Nephron (organoid): ENCODE measurements at regions not wholly inside any gene's neighbourhood (a gene's known extent, or its start where the extent isn't known, plus 50 kb on each side); places are given as distances from the start of the nearest gene placed in this dataset.

Experiments
- H3K27ac Mint-ChIP-seq, 3 experiments: 2 replicates each; pipeline ENCODE4 v1.8.0; 2020; ENCODE audit warnings: mixed read lengths in 3 of 3, mild to moderate bottlenecking in 2 of 3, moderate library complexity in 1 of 3
- H3K27me3 Mint-ChIP-seq: 2 replicates; pipeline ENCODE4 v1.8.0; 2021; ENCODE audit warnings: low read depth, mild to moderate bottlenecking, moderate library complexity, mixed read lengths
- H3K36me3 Mint-ChIP-seq: 2 replicates; pipeline ENCODE4 v1.8.0; 2020; ENCODE audit warnings: low read depth, mixed read lengths
- H3K4me1 Mint-ChIP-seq: 2 replicates; pipeline ENCODE4 v1.8.0; 2020; ENCODE audit warnings: mixed read lengths
- H3K4me3 Mint-ChIP-seq, 3 experiments: 2 replicates each; pipeline ENCODE4 v1.8.0; 2020; ENCODE audit warnings: mild to moderate bottlenecking in 3 of 3, mixed read lengths in 3 of 3, moderate library complexity in 2 of 3
- H3K9me3 Mint-ChIP-seq: 2 replicates; pipeline ENCODE4 v1.8.0; 2020; ENCODE audit warnings: mixed read lengths
- TF ChIP-seq, protein P1 (sequence below), 3 experiments: fragments of 200-600 bp; sonication (generic); IDR thresholded peaks; one replicate each; pipeline ENCODE4 v1.5.0; 2021; ENCODE audit warnings: antibody characterized with exemption in 3 of 3; ENCODE audit not compliant: unreplicated experiment in 3 of 3

DNA sequence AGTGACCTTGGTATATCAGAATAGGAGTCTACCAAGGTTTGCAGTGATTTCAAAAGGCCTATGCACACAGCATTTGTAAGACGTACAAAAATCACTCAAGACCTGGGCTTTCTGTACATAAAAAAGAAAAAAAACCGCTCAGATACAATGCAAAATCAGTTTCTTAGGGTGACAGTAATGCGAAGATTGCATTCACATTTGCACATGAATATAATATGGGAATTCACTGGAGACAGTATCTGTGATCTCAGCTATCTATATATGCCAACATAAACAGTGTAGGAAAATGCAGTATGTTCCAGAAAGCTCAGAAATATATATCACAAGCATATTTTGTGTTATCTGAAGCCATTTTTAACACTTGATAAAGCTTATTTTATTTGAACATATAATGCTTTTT, 176.4 kb upstream of the MYOCD start:
- TF ChIP-seq, protein P1, sequence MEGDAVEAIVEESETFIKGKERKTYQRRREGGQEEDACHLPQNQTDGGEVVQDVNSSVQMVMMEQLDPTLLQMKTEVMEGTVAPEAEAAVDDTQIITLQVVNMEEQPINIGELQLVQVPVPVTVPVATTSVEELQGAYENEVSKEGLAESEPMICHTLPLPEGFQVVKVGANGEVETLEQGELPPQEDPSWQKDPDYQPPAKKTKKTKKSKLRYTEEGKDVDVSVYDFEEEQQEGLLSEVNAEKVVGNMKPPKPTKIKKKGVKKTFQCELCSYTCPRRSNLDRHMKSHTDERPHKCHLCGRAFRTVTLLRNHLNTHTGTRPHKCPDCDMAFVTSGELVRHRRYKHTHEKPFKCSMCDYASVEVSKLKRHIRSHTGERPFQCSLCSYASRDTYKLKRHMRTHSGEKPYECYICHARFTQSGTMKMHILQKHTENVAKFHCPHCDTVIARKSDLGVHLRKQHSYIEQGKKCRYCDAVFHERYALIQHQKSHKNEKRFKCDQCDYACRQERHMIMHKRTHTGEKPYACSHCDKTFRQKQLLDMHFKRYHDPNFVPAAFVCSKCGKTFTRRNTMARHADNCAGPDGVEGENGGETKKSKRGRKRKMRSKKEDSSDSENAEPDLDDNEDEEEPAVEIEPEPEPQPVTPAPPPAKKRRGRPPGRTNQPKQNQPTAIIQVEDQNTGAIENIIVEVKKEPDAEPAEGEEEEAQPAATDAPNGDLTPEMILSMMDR (IDR thresholded peaks at IDR 0.05; ENCODE audit: unreplicated experiment in 3 of 3) = no peak
- Mint-ChIP-seq H3K9me3 (no peaks in the 10 kb centered on the region), H3K4me3 (no peak overlapping the region), H3K36me3 (no peaks in the 10 kb centered on the region), H3K27ac (no peak overlapping the region), H3K4me1 (peaks cover 14% of the 10 kb centered on the region), H3K27me3 (no peaks in the 10 kb centered on the region)

DNA sequence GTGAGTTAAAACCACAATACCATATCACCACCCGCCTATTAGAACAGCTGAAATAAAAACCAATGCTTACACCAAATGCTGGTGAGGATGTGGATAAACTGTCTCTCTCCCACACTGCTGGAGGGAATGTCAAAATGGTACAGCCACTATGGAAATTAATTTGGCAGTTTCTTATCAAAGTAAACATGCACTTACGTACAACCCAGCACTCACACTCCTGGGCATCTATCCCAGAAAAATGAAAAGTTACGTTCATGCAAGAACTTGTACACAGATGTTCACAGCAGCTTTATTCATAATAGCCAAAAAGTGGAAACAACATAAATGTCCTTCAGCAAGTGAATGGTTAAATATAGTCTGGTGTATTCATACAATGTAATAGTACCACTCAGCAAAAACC, 173.2 kb upstream of the MYOCD start:
- Mint-ChIP-seq H3K9me3 (no peaks in the 10 kb centered on the region), H3K27me3 (no peaks in the 10 kb centered on the region), H3K27ac (no peak overlapping the region), H3K36me3 (no peaks in the 10 kb centered on the region), H3K4me1 (peaks cover 14% of the 10 kb centered on the region), H3K4me3 (no peak overlapping the region)
- TF ChIP-seq, protein P1 (IDR thresholded peaks at IDR 0.05; ENCODE audit: unreplicated experiment in 3 of 3) = no peak

DNA sequence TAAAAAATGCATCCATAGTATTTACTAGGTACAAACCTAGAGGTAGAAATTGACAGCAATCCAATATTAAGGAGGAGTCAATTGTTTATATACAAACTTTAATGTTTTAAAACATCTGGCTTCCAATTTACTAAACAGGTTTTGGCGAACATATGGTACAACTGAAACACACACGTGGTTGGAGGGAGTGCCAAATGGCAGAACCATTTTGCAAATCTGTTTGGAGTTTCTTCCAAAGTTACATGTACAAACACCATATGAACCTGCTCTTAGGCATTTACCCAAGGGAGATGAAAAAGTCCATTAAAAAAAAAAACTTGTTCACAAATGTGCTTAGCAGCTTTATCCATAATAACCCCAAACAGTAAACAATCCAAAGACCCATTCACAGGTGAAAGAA, 159.8 kb upstream of the MYOCD start:
- Mint-ChIP-seq H3K4me1 (no peaks in the 10 kb centered on the region), H3K27me3 (no peaks in the 10 kb centered on the region), H3K27ac (no peak overlapping the region), H3K36me3 (no peaks in the 10 kb centered on the region), H3K4me3 (no peak overlapping the region), H3K9me3 (no peaks in the 10 kb centered on the region)
- TF ChIP-seq, protein P1 (IDR thresholded peaks at IDR 0.05; ENCODE audit: unreplicated experiment in 3 of 3) = no peak

DNA sequence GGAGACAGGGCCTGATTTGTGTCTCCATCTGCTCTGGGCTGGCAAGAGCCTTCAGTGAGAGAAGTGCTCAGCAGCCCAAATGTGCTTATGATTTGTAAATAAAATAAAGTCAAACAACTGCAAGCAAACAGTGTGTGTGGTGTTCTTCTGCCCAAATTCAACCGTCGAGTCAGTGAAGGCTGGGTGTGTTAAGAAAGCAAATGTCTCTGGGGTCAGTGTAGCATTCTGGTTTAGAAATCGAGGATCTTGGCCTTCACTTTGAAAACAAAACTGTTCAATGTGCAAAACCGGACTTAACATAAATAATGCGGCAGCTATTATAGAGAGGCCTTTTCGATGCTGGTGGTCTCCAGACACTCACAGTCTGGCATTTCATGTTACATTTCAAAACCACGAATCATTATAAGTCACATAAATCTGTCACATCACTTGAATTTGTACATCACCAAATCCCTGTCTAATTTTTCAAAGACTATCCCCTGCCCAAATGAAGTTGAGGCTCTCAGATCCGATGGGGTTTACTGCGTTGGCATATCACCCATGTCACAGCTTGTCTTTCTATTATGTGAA, 158.6 kb upstream of the MYOCD start:
- TF ChIP-seq, protein P1 (IDR thresholded peaks at IDR 0.05; ENCODE audit: unreplicated experiment in 3 of 3) = no peak
- no peaks in the 10 kb centered on the region for H3K4me1 Mint-ChIP-seq

DNA sequence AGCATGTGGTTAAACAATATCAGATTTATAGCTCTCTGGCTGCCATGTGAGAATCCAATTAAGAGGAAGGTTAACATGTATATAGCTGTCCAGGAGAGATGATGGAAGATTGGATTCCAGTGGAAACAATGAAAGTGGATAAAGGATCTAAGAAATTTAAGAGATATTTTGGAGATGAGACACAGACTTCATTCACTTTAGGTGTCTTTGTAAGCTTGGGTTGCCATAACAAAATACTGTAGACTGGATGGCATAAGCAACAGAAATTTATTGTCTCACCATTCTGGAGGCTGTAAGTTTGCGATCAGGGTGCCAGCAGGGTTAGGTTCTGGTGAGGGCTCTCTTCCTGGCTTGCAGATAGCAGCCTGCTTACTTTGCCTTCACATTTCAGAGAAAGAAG, 155.9 kb upstream of the MYOCD start:
- Mint-ChIP-seq H3K27ac (no peak overlapping the region), H3K4me3 (no peak overlapping the region), H3K27me3 (no peaks in the 10 kb centered on the region), H3K4me1 (no peaks in the 10 kb centered on the region), H3K36me3 (no peaks in the 10 kb centered on the region), H3K9me3 (no peaks in the 10 kb centered on the region)
- TF ChIP-seq, protein P1 (IDR thresholded peaks at IDR 0.05; ENCODE audit: unreplicated experiment in 3 of 3) = no peak

More for the DNA sequence above, 158.6 kb upstream of the MYOCD start:
- H3K4me3 Mint-ChIP-seq = no peak overlapping the region
- H3K36me3 Mint-ChIP-seq = no peaks in the 10 kb centered on the region
- no peaks in the 10 kb centered on the region for H3K9me3 Mint-ChIP-seq
- H3K27ac Mint-ChIP-seq = no peak overlapping the region
- H3K27me3 Mint-ChIP-seq = no peaks in the 10 kb centered on the region

DNA sequence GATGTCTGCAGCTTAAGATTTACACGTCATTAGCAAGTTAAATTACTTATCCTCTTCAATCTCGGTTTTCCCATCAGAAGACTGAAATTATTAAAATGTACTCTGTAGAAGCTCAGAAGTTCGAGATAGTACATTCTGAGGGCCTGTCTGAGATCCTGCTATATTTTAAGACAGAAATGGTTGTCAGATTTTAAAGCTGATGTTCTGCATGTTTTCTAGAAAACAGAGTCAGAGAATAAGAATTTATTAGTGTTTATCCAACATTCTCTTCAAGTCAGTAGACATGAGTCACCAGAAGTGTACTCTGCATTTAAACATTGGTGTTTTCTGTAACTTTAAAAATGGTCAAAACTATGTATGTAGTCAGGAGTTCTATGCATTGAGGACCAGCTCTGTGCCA, 155.2 kb upstream of the MYOCD start:
- H3K4me1 Mint-ChIP-seq = no peaks in the 10 kb centered on the region
- TF ChIP-seq, protein P1 (IDR thresholded peaks at IDR 0.05; ENCODE audit: unreplicated experiment in 3 of 3) = no peak
- no peaks in the 10 kb centered on the region for H3K27me3 Mint-ChIP-seq
- no peaks in the 10 kb centered on the region for H3K36me3 Mint-ChIP-seq
- H3K4me3 Mint-ChIP-seq = no peak overlapping the region
- H3K9me3 Mint-ChIP-seq = no peaks in the 10 kb centered on the region
- no peak overlapping the region for H3K27ac Mint-ChIP-seq
